PC-9 (cell line): ENCODE measurements at regions not wholly inside any gene's neighbourhood (a gene's known extent, or its start where the extent isn't known, plus 50 kb on each side); places are given as distances from the start of the nearest gene placed in this dataset.

Experiments used
- EZH2 ChIP-seq: fragments of 200-600 bp; sonication (generic); IDR thresholded peaks from 2 replicates; pipeline ENCODE4 v1.8.0; 2017; ENCODE audit warnings: antibody characterized with exemption, low read depth
- TF ChIP-seq, protein P1 (sequence below): fragments of 200-600 bp; sonication (generic); conservative IDR thresholded peaks from 2 replicates; pipeline ENCODE4 v1.6.1; 2017; ENCODE audit warnings: mixed run types, antibody characterized with exemption, mild to moderate bottlenecking, moderate library complexity

GRCh38 chr9:85151162-85151561, 481.6 kb downstream of the NTRK2 start:
- TF ChIP-seq, protein P1, sequence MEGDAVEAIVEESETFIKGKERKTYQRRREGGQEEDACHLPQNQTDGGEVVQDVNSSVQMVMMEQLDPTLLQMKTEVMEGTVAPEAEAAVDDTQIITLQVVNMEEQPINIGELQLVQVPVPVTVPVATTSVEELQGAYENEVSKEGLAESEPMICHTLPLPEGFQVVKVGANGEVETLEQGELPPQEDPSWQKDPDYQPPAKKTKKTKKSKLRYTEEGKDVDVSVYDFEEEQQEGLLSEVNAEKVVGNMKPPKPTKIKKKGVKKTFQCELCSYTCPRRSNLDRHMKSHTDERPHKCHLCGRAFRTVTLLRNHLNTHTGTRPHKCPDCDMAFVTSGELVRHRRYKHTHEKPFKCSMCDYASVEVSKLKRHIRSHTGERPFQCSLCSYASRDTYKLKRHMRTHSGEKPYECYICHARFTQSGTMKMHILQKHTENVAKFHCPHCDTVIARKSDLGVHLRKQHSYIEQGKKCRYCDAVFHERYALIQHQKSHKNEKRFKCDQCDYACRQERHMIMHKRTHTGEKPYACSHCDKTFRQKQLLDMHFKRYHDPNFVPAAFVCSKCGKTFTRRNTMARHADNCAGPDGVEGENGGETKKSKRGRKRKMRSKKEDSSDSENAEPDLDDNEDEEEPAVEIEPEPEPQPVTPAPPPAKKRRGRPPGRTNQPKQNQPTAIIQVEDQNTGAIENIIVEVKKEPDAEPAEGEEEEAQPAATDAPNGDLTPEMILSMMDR: no peak
- no peak for TF ChIP-seq EZH2
